H9 (cell line): ENCODE measurements at regions not wholly inside any gene's neighbourhood (a gene's known extent, or its start where the extent isn't known, plus 50 kb on each side); places are given as distances from the start of the nearest gene placed in this dataset.

Source experiments
- DNase-seq: peaks from one replicate; pipeline ENCODE4 v3.0.0-alpha.2; 2017
- H2AFZ ChIP-seq: one replicate; pipeline ENCODE4 v1.6.1; 2013; ENCODE audit warnings: mild to moderate bottlenecking, low read length, control low read depth, moderate library complexity
- H2AK5ac ChIP-seq: 2 replicates; pipeline ENCODE4 v1.6.1; 2013; ENCODE audit warnings: low read length, control low read depth, mixed read lengths; ENCODE audit not compliant: insufficient read length
- H2BK120ac ChIP-seq: one replicate; pipeline ENCODE4 v1.6.1; 2013; ENCODE audit warnings: low read depth, mild to moderate bottlenecking, low read length, control low read depth, inconsistent platforms; ENCODE audit not compliant: poor library complexity, severe bottlenecking
- H2BK12ac ChIP-seq: 2 replicates; pipeline ENCODE4 v1.6.1; 2013; ENCODE audit warnings: low read length, control low read depth, mixed read lengths, low read depth; ENCODE audit not compliant: insufficient read length
- H2BK15ac ChIP-seq: 2 replicates; pipeline ENCODE4 v1.6.1; 2013; ENCODE audit warnings: low read depth, low read length, control low read depth
- H2BK20ac ChIP-seq: one replicate; pipeline ENCODE4 v1.6.1; 2013; ENCODE audit warnings: low read depth, mild to moderate bottlenecking, low read length, control low read depth, inconsistent platforms; ENCODE audit not compliant: poor library complexity, severe bottlenecking
- H2BK5ac ChIP-seq: 2 replicates; pipeline ENCODE4 v1.6.1; 2013; ENCODE audit warnings: low read length, control low read depth, mixed read lengths; ENCODE audit not compliant: insufficient read length
- H3K14ac ChIP-seq: 2 replicates; pipeline ENCODE4 v1.6.1; 2013; ENCODE audit warnings: low read length, control low read depth; ENCODE audit not compliant: insufficient read depth
- H3K18ac ChIP-seq: 2 replicates; pipeline ENCODE4 v1.6.1; 2013; ENCODE audit warnings: low read depth, mild to moderate bottlenecking, mixed read lengths, low read length, control low read depth; ENCODE audit not compliant: insufficient read length
- H3K23ac ChIP-seq: 2 replicates; pipeline ENCODE4 v1.6.1; 2013; ENCODE audit warnings: low read length, control low read depth, mixed read lengths, low read depth; ENCODE audit not compliant: insufficient read length
- H3K23me2 ChIP-seq: 2 replicates; pipeline ENCODE4 v1.6.1; 2013; ENCODE audit warnings: low read depth, mild to moderate bottlenecking, mixed read lengths, low read length, control low read depth; ENCODE audit not compliant: insufficient read length, poor library complexity, severe bottlenecking
- H3K27ac ChIP-seq: 2 replicates; pipeline ENCODE4 v1.5.1; 2013; ENCODE audit warnings: low read length, control low read depth, mixed read lengths, low read depth; ENCODE audit not compliant: insufficient read length
- H3K27me3 ChIP-seq: 2 replicates; pipeline ENCODE4 v1.6.1; 2013; ENCODE audit warnings: low read length, control low read depth, inconsistent platforms; ENCODE audit not compliant: insufficient read depth
- H3K4ac ChIP-seq: 2 replicates; pipeline ENCODE4 v1.6.1; 2013; ENCODE audit warnings: low read depth, mild to moderate bottlenecking, control low read depth, inconsistent platforms, low read length, moderate library complexity
- H3K4me1 ChIP-seq: 2 replicates; pipeline ENCODE4 v1.6.1; 2013; ENCODE audit warnings: low read length, control low read depth, inconsistent platforms; ENCODE audit not compliant: insufficient read depth
- H3K4me2 ChIP-seq: 2 replicates; pipeline ENCODE4 v1.6.1; 2013; ENCODE audit warnings: low read length, control low read depth, mixed read lengths; ENCODE audit not compliant: insufficient read length, insufficient read depth
- H3K56ac ChIP-seq: 2 replicates; pipeline ENCODE4 v1.6.1; 2013; ENCODE audit warnings: low read depth, mild to moderate bottlenecking, mixed read lengths, low read length, control low read depth; ENCODE audit not compliant: insufficient read length
- H3K79me1 ChIP-seq: 2 replicates; pipeline ENCODE4 v1.6.1; 2013; ENCODE audit warnings: low read depth, mild to moderate bottlenecking, moderate library complexity, low read length, control low read depth, inconsistent platforms; ENCODE audit not compliant: insufficient read depth, poor library complexity, severe bottlenecking
- H3K79me2 ChIP-seq: 2 replicates; pipeline ENCODE4 v1.6.1; 2013; ENCODE audit warnings: low read length, control low read depth, inconsistent platforms; ENCODE audit not compliant: insufficient read depth
- H3K9ac ChIP-seq: 2 replicates; pipeline ENCODE4 v1.6.1; 2013; ENCODE audit warnings: low read length, control low read depth, mixed read lengths; ENCODE audit not compliant: insufficient read length; ENCODE audit errors: extremely low read depth
- H3K9me3 ChIP-seq: one replicate; pipeline ENCODE4 v1.6.1; 2013; ENCODE audit warnings: low read depth, low read length, inconsistent platforms; ENCODE audit not compliant: control insufficient read depth
- H3T11ph ChIP-seq: one replicate; pipeline ENCODE4 v1.6.1; 2013; ENCODE audit warnings: mild to moderate bottlenecking, low read length, control low read depth, inconsistent platforms
- H4K20me1 ChIP-seq: one replicate; pipeline ENCODE4 v1.6.1; 2013; ENCODE audit not compliant: control insufficient read depth, insufficient read length, insufficient read depth
- H4K5ac ChIP-seq: 2 replicates; pipeline ENCODE4 v1.6.1; 2013; ENCODE audit warnings: low read depth, mild to moderate bottlenecking, mixed read lengths, low read length, control low read depth; ENCODE audit not compliant: insufficient read length
- H4K8ac ChIP-seq: replicated peaks from 2 replicates; pipeline ENCODE4 v1.6.1; 2013; ENCODE audit warnings: low read length, control low read depth, mixed read lengths, low read depth; ENCODE audit not compliant: insufficient read length
- H4K91ac ChIP-seq: 2 replicates; pipeline ENCODE4 v1.6.1; 2013; ENCODE audit warnings: low read depth, mild to moderate bottlenecking, moderate library complexity, mixed read lengths, low read length, control low read depth; ENCODE audit not compliant: insufficient read length
- H3K27ac Mint-ChIP-seq, 3 experiments: 2 replicates in 2 of 3; 3 replicates in 1 of 3; pipeline ENCODE4 v1.8.0; 2020 to 2021; ENCODE audit warnings: mixed read lengths in 3 of 3, mild to moderate bottlenecking in 1 of 3, moderate library complexity in 1 of 3
- H3K27me3 Mint-ChIP-seq: 2 replicates; pipeline ENCODE4 v1.8.0; 2021; ENCODE audit warnings: low read depth, mild to moderate bottlenecking, moderate library complexity, mixed read lengths
- H3K36me3 Mint-ChIP-seq, 3 experiments: 2 replicates in 2 of 3; 3 replicates in 1 of 3; pipeline ENCODE4 v1.8.0; 2020 to 2021; ENCODE audit warnings: low read depth in 3 of 3, mixed read lengths in 3 of 3; ENCODE audit not compliant: insufficient read depth in 1 of 3
- H3K4me1 Mint-ChIP-seq, 2 experiments: 2 replicates each; pipeline ENCODE4 v1.8.0; 2020; ENCODE audit warnings: mixed read lengths in 2 of 2
- H3K4me3 Mint-ChIP-seq, 2 experiments: 2 replicates in 1 of 2; 3 replicates in 1 of 2; pipeline ENCODE4 v1.8.0; 2020 to 2021; ENCODE audit warnings: mild to moderate bottlenecking in 2 of 2, mixed read lengths in 2 of 2, moderate library complexity in 1 of 2
- H3K9me3 Mint-ChIP-seq, 2 experiments: 2 replicates in 1 of 2; 3 replicates in 1 of 2; pipeline ENCODE4 v1.8.0; 2020; ENCODE audit warnings: mild to moderate bottlenecking in 2 of 2, mixed read lengths in 2 of 2, moderate library complexity in 1 of 2
- WGBS: extraction: QIAGEN DNeasy Blood & Tissue Kit; methylation state at CpG from one replicate; pipeline ENCODE4 v1.1.7; 2013; ENCODE audit warnings: missing lambda C conversion rate, low lambda C conversion rate, mixed read lengths; ENCODE audit not compliant: insufficient read length; ENCODE audit errors: extremely low coverage; 5-methylcytosine and 5-hydroxymethylcytosine counted together
- TF ChIP-seq, protein P1 (sequence below): fragments of 200-600 bp; sonication (generic); conservative IDR thresholded peaks from 3 replicates; pipeline ENCODE4 v1.8.0; 2021; ENCODE audit warnings: antibody characterized with exemption, mild to moderate bottlenecking

DNA sequence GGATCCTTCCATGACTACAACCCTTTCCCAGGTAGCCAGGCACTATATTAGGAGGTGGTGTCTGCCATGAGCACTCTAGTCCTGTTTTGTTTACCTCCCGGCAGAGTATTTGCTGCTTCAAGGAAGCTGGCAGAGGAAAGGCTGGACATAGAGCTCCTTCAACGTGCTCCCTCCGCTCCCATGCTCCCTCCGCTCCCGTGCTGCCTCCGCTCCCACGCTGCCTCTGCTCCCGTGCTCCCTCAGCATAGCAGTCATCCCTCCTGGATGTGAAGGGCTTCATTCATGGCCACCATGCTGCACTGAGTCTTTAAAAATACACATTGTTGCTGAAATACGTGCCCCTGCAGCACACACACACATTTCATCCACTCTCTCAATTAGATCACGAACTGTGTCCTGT, 181.9 kb upstream of the MYT1L start:
- Histone ChIP-seq H3K9me3 (no peaks in the 10 kb centered on the region), H3K14ac (no peak overlapping the region), H3K9ac (no peak overlapping the region), H2BK120ac (no peak overlapping the region), H2BK12ac (no peak overlapping the region), H2BK20ac (no peak overlapping the region), H3K27me3 (no peaks in the 10 kb centered on the region), H3K56ac (no peak overlapping the region), H4K20me1 (no peaks in the 10 kb centered on the region), H2AK5ac (no peak overlapping the region), H2BK15ac (no peak overlapping the region), H3K18ac (no peak overlapping the region), H3T11ph (no peak overlapping the region), H4K5ac (no peak overlapping the region), H3K4me2 (no peak overlapping the region), H3K27ac (no peak overlapping the region), H3K23me2 (no peaks in the 10 kb centered on the region), H2BK5ac (no peak overlapping the region), H3K79me1 (no peaks in the 10 kb centered on the region), H2AFZ (no peak overlapping the region), H3K4me1 (no peaks in the 10 kb centered on the region), H4K91ac (no peak overlapping the region), H3K23ac (no peak overlapping the region), H3K79me2 (no peaks in the 10 kb centered on the region), H3K4ac (no peak overlapping the region), H4K8ac (no peak overlapping the region)
- Mint-ChIP-seq H3K4me1 (no peaks in the 10 kb centered on the region; a peak in 1 of 4 replicates), H3K9me3 (peaks cover 6 to 10% of the 10 kb centered on the region in 2 experiments; a peak in 3 of 5 replicates), H3K36me3 (peaks cover 0 to 4% (median 0%) of the 10 kb centered on the region in 3 experiments; a peak in 2 of 7 replicates), H3K27ac (no peak overlapping the region; a peak in 1 of 7 replicates), H3K27me3 (peaks cover 4% of the 10 kb centered on the region), H3K4me3 (no peak overlapping the region)
- TF ChIP-seq, protein P1, sequence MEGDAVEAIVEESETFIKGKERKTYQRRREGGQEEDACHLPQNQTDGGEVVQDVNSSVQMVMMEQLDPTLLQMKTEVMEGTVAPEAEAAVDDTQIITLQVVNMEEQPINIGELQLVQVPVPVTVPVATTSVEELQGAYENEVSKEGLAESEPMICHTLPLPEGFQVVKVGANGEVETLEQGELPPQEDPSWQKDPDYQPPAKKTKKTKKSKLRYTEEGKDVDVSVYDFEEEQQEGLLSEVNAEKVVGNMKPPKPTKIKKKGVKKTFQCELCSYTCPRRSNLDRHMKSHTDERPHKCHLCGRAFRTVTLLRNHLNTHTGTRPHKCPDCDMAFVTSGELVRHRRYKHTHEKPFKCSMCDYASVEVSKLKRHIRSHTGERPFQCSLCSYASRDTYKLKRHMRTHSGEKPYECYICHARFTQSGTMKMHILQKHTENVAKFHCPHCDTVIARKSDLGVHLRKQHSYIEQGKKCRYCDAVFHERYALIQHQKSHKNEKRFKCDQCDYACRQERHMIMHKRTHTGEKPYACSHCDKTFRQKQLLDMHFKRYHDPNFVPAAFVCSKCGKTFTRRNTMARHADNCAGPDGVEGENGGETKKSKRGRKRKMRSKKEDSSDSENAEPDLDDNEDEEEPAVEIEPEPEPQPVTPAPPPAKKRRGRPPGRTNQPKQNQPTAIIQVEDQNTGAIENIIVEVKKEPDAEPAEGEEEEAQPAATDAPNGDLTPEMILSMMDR = no peak
- no peak for DNase-seq
- no CpG with 5 or more reads among the region's 10 CpGs for WGBS
